Esophagus squamous epithelium (tissue), 4 donors: ENCODE measurements at regions not wholly inside any gene's neighbourhood (a gene's known extent, or its start where the extent isn't known, plus 50 kb on each side); places are given as distances from the start of the nearest gene placed in this dataset.

Experiments
- POLR2A ChIP-seq, 4 donors: fragments of 450-650 bp; IDR thresholded peaks; one replicate each; pipeline ENCODE4 v1.6.1; 2017; ENCODE audit warnings: antibody characterized with exemption in 4 of 4, mild to moderate bottlenecking in 4 of 4, moderate library complexity in 3 of 4
- TF ChIP-seq, protein P1 (sequence below), 6 experiments: fragments of 450-650 bp in 4 of 6; fragments of 200-600 bp in 2 of 6; sonication (generic) in 2 of 6; IDR thresholded peaks; one replicate each; pipeline ENCODE4 v1.5.1; 2016 to 2019; ENCODE audit warnings: antibody characterized with exemption in 6 of 6, mild to moderate bottlenecking in 4 of 6, moderate library complexity in 4 of 6

DNA sequence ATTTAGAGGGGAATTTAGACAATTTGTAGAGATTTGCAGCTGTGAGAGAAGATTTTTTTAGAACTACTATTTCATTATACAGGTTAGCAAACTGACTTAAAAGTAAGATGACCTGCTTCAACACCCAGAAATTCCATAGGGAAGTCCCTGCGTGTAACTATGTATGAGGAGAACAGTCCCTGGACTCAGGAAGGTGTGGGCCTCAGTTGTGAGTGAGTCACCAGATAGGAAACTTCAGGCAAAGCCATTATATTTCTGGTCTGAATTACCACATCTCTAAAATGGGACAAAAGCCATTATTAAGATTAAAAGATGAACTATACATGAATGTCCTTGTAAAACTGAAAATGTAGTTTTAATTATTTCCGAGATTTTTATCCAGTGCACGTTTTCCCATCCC is 488.3 kb upstream of the GOLIM4 start:
- no peak for TF ChIP-seq POLR2A (IDR thresholded peaks at IDR 0.05)
- TF ChIP-seq, protein P1, sequence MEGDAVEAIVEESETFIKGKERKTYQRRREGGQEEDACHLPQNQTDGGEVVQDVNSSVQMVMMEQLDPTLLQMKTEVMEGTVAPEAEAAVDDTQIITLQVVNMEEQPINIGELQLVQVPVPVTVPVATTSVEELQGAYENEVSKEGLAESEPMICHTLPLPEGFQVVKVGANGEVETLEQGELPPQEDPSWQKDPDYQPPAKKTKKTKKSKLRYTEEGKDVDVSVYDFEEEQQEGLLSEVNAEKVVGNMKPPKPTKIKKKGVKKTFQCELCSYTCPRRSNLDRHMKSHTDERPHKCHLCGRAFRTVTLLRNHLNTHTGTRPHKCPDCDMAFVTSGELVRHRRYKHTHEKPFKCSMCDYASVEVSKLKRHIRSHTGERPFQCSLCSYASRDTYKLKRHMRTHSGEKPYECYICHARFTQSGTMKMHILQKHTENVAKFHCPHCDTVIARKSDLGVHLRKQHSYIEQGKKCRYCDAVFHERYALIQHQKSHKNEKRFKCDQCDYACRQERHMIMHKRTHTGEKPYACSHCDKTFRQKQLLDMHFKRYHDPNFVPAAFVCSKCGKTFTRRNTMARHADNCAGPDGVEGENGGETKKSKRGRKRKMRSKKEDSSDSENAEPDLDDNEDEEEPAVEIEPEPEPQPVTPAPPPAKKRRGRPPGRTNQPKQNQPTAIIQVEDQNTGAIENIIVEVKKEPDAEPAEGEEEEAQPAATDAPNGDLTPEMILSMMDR (IDR thresholded peaks at IDR 0.05): no peak
